ENCODE measurements at regions not wholly inside any gene's neighbourhood (a gene's known extent, or its start where the extent isn't known, plus 50 kb on each side); places are given as distances from the start of the nearest gene placed in this dataset.

DNA sequence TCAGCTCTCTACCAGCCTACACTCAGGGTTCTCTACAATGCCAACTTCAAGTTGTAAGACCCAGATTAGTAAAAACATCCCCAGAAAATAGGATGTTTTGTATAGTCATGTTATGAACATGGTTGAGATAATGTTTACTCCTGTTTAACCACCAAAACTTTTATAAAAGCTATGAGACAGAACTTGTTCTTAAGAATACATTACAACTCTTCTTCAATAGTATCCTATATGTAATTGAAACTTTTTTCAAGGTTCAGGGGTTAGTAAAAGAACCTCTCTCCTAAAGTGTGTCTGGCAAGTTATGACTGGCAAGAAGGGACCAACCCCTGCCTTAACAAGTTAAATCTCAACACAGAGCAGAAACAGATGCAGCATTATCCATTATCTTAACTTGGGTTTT lies 118.8 kb upstream of the STK17B start:
- no peak for DNase-seq (ENCODE audit: extremely low read depth, low read depth)
- TF ChIP-seq, protein P1, sequence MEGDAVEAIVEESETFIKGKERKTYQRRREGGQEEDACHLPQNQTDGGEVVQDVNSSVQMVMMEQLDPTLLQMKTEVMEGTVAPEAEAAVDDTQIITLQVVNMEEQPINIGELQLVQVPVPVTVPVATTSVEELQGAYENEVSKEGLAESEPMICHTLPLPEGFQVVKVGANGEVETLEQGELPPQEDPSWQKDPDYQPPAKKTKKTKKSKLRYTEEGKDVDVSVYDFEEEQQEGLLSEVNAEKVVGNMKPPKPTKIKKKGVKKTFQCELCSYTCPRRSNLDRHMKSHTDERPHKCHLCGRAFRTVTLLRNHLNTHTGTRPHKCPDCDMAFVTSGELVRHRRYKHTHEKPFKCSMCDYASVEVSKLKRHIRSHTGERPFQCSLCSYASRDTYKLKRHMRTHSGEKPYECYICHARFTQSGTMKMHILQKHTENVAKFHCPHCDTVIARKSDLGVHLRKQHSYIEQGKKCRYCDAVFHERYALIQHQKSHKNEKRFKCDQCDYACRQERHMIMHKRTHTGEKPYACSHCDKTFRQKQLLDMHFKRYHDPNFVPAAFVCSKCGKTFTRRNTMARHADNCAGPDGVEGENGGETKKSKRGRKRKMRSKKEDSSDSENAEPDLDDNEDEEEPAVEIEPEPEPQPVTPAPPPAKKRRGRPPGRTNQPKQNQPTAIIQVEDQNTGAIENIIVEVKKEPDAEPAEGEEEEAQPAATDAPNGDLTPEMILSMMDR (IDR thresholded peaks at IDR 0.05; ENCODE audit: low read depth, low read length, missing control alignments) = no peak

DNA sequence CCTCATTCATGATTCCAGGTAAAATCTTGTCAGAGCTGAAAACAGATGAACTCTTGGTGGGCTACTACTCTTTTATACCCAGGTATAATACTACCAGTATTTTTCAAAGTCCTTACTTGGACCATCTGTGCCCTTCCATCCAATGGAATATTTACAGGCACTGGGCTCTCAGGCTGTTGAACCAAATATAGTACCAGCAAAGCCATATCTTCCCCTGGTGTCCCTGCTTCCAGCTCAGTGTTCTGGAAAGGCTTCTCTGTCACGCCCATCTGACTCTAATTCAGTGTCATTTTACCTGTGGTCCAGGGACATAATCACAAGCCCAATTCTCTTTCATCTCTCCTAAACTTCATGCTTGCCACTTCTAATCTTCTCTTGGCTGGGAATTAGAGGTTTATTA lies 119.2 kb upstream of the STK17B start:
- TF ChIP-seq, protein P1 (IDR thresholded peaks at IDR 0.05; ENCODE audit: low read depth, low read length, missing control alignments) = no peak
- no peak overlapping the region for H3K4me3 ChIP-seq (replicated peaks; ENCODE audit: low read depth, low read length)
- no peak for DNase-seq (ENCODE audit: extremely low read depth, low read depth)

More for the DNA sequence above, 118.8 kb upstream of the STK17B start:
- H3K4me3 ChIP-seq (replicated peaks; ENCODE audit: low read depth, low read length) = no peak overlapping the region

DNA sequence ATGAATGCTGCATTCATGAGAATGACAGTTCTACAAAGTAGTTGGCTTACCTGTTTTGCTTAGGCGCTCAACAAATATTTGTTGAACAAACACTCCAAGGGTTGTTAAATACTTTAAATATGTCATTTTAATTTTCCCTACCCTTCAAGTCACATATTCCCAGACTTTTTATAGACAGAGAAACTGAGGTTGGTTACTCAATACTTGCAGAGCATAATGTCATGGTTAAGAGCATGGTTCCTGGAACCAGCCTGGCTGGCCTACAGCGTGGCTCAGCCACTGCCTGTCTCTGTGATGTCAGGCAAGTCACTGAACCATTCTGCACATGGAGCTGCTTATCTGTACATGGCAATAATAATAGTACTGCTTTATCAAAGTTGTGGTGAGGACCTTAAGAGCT lies 120.0 kb upstream of the STK17B start:
- TF ChIP-seq, protein P1 (IDR thresholded peaks at IDR 0.05; ENCODE audit: low read depth, low read length, missing control alignments) = no peak
- DNase-seq (ENCODE audit: extremely low read depth, low read depth) = no peak
- H3K4me3 ChIP-seq (replicated peaks; ENCODE audit: low read depth, low read length) = no peak overlapping the region

DNA sequence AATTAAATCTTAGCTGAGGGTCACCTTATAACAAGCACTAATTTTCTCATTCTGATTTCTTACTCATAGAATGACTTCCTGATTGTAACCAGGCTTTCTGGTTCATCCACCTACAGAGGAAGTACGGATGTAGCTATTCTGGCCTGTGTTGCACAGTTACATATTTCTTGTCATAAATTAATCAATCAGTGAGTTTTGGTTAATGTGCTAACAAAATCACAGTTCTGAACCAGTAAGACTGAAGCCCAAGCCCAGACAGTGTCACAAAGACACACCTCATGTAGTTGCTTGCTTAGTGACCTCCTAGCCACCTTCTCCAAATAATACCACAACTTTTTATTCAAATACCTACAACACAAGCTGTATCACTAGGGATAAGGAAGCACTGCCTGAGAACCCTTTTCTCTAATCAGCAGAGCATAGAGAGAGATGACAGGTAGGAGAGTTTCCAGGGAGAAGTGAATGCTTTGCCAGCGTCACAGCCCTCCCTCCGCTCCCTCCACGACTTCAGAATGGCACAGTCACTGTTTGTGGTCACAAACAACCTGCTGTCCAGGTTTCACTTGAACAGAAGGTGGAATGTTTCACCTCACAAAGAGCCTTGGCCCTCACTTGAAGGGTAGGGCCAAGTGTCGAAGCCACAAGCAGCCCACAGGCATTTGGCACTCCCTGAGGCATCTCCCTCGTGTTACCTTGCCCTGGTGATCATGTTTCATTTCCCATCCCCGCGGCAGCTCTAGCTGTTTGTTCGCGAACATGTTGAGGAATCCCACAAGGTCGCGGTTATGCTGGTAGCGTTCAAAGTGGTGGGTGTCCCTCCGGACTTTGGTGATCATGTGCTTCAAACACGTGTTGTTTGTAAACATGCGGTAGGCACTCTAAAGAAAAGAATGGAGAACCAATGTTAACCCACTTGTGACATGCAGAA lies 120.8 kb upstream of the STK17B start:
- H3K4me3 ChIP-seq (replicated peaks; ENCODE audit: low read depth, low read length) = no peak overlapping the region
- no peak for DNase-seq (ENCODE audit: extremely low read depth, low read depth)

DNA sequence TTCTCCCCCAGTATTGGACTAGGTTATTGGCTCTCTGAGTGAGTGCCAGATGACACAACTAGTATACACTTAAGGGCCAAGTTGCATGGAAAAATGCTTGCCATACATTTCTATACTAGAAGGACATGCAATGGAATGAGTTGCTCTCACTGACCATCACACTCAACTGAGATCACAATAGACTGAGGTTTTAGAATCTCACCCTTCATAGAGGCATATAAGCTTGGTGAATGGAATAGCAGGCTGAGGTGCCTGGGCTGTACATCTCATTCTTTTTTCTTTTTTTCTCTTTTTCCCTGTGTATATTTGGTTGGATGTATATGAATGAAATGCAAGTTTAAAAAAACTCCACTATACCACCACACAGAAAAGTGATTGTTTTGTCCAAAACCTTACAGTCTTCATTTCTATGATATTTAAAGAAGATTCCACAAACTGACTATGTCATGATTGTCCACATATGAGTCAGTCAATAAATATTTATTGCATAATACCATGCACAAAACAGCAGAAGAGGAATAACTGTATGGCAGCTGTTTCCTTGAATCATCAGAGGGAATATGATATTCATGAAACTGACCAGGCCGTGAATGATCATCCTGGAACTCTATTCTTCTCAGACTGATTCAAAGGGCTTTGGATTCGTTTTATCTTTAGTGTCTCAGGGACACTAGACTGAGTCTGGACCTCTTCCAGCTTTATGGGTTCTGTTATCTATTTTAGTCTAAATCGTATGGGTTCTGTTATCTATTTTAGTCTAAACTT lies 122.6 kb upstream of the STK17B start:
- TF ChIP-seq, protein P1 (IDR thresholded peaks at IDR 0.05; ENCODE audit: low read depth, low read length, missing control alignments) = no peak
- no peak for DNase-seq (ENCODE audit: extremely low read depth, low read depth)
- no peak overlapping the region for H3K4me3 ChIP-seq (replicated peaks; ENCODE audit: low read depth, low read length)

More for the DNA sequence above, 120.8 kb upstream of the STK17B start:
- TF ChIP-seq, protein P1 (IDR thresholded peaks at IDR 0.05; ENCODE audit: low read depth, low read length, missing control alignments) = no peak

DNA sequence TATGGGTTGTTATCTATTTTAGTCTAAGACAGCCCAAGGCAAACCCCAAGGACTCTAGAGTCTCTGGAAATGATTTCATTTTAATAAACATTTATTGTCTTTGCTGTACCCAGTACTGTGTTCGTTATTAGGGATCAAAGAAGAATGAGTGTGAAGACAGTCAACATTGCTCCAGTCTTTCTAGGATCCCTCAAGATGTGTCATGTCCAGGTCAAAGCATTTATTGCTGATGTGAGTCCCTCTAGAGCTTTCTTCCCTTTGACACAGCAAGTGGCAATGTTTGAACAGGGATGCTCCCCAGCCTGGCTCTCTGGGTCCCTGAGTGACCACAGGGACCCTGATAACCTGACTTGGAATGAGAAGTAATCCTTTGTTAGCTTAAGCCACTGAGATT lies 123.1 kb upstream of the STK17B start:
- TF ChIP-seq, protein P1 (IDR thresholded peaks at IDR 0.05; ENCODE audit: low read depth, low read length, missing control alignments) = no peak
- no peak overlapping the region for H3K4me3 ChIP-seq (replicated peaks; ENCODE audit: low read depth, low read length)
- no peak for DNase-seq (ENCODE audit: extremely low read depth, low read depth)

Measured in HFF-Myc (cell line).